Lung (tissue), 11 donors: ENCODE measurements at regions not wholly inside any gene's neighbourhood (a gene's known extent, or its start where the extent isn't known, plus 50 kb on each side); places are given as distances from the start of the nearest gene placed in this dataset.

ENCODE experiments used
- ATAC-seq: fragments of 200-7000 bp; cut with Tn5 transposase; one replicate; pipeline ENCODE4 v1.9.1; 2020; ENCODE audit warnings: moderate number of reproducible peaks; ENCODE audit not compliant: insufficient read depth, low FRiP score
- DNase-seq, 3 donors: peaks; one replicate each; pipeline ENCODE4 v3.0.0-alpha.2; 2013 to 2017
- H3K27ac ChIP-seq, 2 donors: one replicate each; pipeline ENCODE4 v1.5.1; 2013; ENCODE audit warnings: mild to moderate bottlenecking in 2 of 2, moderate library complexity in 2 of 2, control low read depth in 1 of 2, inconsistent platforms in 1 of 2, low read depth in 1 of 2, low read length in 1 of 2
- H3K27me3 ChIP-seq, 3 donors: one replicate each; pipeline ENCODE4 v1.5.1; 2013; ENCODE audit warnings: low read length in 2 of 3; ENCODE audit not compliant: control insufficient read depth in 3 of 3, insufficient read depth in 3 of 3
- H3K36me3 ChIP-seq, 4 donors: one replicate each; pipeline ENCODE4 v1.5.1; 2013; ENCODE audit warnings: low read length in 4 of 4, mild to moderate bottlenecking in 1 of 4, moderate library complexity in 1 of 4; ENCODE audit not compliant: control insufficient read depth in 4 of 4, insufficient read depth in 4 of 4
- H3K4me1 ChIP-seq, 5 donors: one replicate each; pipeline ENCODE4 v1.5.1; 2013; ENCODE audit warnings: low read length in 5 of 5, mild to moderate bottlenecking in 2 of 5, moderate library complexity in 1 of 5; ENCODE audit not compliant: control insufficient read depth in 5 of 5, insufficient read depth in 5 of 5
- H3K4me3 ChIP-seq: one replicate; pipeline ENCODE4 v1.5.1; 2013; ENCODE audit warnings: mild to moderate bottlenecking, control low read depth, moderate library complexity
- H3K9ac ChIP-seq, 2 donors: one replicate each; pipeline ENCODE4 v1.5.1; 2013; ENCODE audit warnings: low read length in 2 of 2, control low read depth in 1 of 2; ENCODE audit not compliant: insufficient read depth in 1 of 2
- H3K9me3 ChIP-seq, 4 donors: one replicate each; pipeline ENCODE4 v1.5.1; 2013; ENCODE audit warnings: low read length in 3 of 4, mild to moderate bottlenecking in 1 of 4, moderate library complexity in 1 of 4; ENCODE audit not compliant: control insufficient read depth in 4 of 4, insufficient read depth in 3 of 4
- WGBS, 2 donors: extraction: QIAGEN DNeasy Blood & Tissue Kit; methylation state at CpG; one replicate each; pipeline ENCODE4 v1.1.7; 2013; 5-methylcytosine and 5-hydroxymethylcytosine counted together
- TF ChIP-seq, protein P1 (sequence below): IDR thresholded peaks from 2 replicates; pipeline ENCODE4 v1.5.1; 2012; ENCODE audit warnings: mild to moderate bottlenecking; ENCODE audit errors: control extremely low read depth, extremely low read depth
- donor health status: control.
- donor health status: control.
- donor health status: Bipolar disorder and iron deficiency.
- donor health status: healthy.
- donor health status: DM: yes; HTN: yes; CAD: no.

DNA sequence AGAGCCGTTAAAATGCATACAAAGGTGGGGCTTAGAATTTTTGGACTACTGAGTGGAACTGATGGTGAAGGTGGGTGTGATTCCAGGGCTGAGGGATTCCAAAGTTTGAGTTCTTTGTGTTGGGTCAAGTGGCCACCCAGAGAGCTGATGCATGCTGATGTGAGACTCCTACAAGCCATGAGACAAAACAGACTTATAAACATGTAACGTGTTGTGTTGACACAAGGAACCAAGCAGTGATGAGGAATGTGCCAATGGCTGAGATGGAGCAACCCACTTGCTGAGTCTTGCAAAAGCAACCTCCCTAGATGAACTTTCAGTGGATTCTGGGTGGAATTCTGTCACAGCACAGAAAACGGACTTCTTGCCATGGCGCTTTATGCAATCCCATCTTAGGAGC, 289.0 kb downstream of the TLE3 start:
- H3K4me3 ChIP-seq, result no peak overlapping the region
- H3K9ac ChIP-seq, result no peak overlapping the region
- peak; percentile 20 for ATAC-seq
- 40 to 68% methylated on average over 4 of the region's 4 CpGs for WGBS, 2 donors
- no peak overlapping the region for H3K27ac ChIP-seq
- peak in 2 of 3 donors; percentile 46 to 56 for DNase-seq
- TF ChIP-seq, protein P1, sequence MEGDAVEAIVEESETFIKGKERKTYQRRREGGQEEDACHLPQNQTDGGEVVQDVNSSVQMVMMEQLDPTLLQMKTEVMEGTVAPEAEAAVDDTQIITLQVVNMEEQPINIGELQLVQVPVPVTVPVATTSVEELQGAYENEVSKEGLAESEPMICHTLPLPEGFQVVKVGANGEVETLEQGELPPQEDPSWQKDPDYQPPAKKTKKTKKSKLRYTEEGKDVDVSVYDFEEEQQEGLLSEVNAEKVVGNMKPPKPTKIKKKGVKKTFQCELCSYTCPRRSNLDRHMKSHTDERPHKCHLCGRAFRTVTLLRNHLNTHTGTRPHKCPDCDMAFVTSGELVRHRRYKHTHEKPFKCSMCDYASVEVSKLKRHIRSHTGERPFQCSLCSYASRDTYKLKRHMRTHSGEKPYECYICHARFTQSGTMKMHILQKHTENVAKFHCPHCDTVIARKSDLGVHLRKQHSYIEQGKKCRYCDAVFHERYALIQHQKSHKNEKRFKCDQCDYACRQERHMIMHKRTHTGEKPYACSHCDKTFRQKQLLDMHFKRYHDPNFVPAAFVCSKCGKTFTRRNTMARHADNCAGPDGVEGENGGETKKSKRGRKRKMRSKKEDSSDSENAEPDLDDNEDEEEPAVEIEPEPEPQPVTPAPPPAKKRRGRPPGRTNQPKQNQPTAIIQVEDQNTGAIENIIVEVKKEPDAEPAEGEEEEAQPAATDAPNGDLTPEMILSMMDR, result no peak
- no peaks in the 10 kb centered on the region for H3K27me3 ChIP-seq
- no peaks in the 10 kb centered on the region for H3K36me3 ChIP-seq
- no peaks in the 10 kb centered on the region for H3K9me3 ChIP-seq
- H3K4me1 ChIP-seq, result peaks cover 0 to 9% (median 0%) of the 10 kb centered on the region in 5 donors

DNA sequence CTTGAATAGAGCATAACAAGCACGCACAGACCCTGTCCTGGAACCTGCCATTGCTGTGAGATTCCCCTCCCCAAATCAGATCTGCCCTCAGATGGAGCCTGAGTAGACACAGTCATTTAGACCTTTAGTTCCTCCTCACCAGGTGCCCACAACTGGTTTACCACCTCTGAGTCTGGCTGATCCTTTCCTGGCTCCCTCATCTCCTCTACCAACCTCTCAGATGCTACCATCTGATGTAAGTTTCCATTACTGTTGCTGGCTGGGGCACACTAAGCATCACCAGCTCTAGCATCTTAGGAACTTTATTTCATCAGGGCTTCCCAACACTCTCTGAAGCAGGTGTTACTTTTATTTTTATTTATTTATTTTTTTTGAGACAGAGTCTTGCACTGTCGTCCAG, 288.3 kb downstream of the TLE3 start:
- WGBS, 2 donors, result 90 to 98% methylated on average over 2 of the region's 2 CpGs
- no peak for DNase-seq
- no peaks in the 10 kb centered on the region for H3K36me3 ChIP-seq
- no peaks in the 10 kb centered on the region for H3K9me3 ChIP-seq
- H3K4me3 ChIP-seq, result no peak overlapping the region
- TF ChIP-seq, protein P1, result no peak
- H3K4me1 ChIP-seq, result peaks cover 0 to 9% (median 0%) of the 10 kb centered on the region in 5 donors
- no peaks in the 10 kb centered on the region for H3K27me3 ChIP-seq
- H3K27ac ChIP-seq, result no peak overlapping the region
- no peak overlapping the region for H3K9ac ChIP-seq
- no peak for ATAC-seq

DNA sequence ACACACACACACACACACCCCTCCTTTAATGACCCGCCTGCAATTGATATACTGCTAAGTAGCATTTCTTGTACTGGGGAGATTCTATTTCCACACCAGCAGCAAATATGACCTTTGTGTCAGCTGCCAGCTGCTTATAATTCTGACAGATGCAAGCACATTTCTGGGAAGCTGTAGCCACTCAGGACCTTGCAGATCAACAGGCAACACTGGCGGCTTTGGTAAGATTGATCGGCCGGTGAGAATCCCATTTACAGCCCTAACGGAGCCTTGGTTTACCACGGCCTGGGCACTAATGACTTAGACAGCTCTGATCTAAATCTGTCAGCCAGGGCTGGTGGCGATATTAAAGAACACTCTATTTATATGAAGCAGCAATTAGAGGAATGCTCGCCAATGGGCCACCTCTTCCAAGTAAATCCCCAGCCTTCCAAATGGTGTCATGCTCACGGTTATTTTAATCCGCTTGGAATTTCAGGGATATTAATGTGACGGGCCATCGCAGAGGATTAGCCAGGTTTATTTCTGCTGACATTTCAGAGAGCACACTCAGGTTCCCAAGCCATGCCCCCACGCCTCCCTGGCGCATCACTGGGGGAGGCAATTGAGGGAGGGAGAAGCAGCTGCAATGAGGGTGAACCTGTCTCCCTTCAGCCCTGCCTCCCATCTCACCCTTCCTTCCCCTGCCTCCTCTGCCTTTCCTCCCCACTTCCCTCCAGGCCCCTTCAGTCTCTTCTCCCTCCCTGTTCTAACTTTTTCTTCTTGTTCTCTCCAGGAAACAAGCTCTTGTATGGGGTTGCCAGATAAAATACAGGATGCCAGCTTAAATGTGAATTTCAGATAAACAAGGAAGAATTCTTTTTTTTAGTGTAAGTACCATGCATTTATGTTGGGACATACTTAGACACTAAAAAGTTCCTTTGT, 287.0 kb downstream of the TLE3 start:
- no peak overlapping the region for H3K4me3 ChIP-seq
- peak; percentile 55 to 64 (median 56) for DNase-seq
- no peaks in the 10 kb centered on the region for H3K27me3 ChIP-seq
- WGBS, 2 donors, result 71 to 79% methylated on average over 14 of the region's 14 CpGs
- no peaks in the 10 kb centered on the region for H3K36me3 ChIP-seq
- TF ChIP-seq, protein P1, result no peak
- no peaks in the 10 kb centered on the region for H3K9me3 ChIP-seq
- ATAC-seq, result no peak
- no peak overlapping the region for H3K27ac ChIP-seq
- peaks cover 0 to 9% (median 0%) of the 10 kb centered on the region in 5 donors for H3K4me1 ChIP-seq
- no peak overlapping the region for H3K9ac ChIP-seq
